A549 (cell line): ENCODE measurements at regions not wholly inside any gene's neighbourhood (a gene's known extent, or its start where the extent isn't known, plus 50 kb on each side); places are given as distances from the start of the nearest gene placed in this dataset.

Experiments used
- ATAC-seq, 2 experiments: fragments of 200-7000 bp in 1 of 2; fragments of >200 bp in 1 of 2; cut with Nextera tagmentation in 1 of 2; cut with Tn5 transposase in 1 of 2; 3 replicates each; pipeline versions ENCODE4 v1.8.0 to v1.9.1; 2018 to 2020; ENCODE audit warnings: mild to moderate bottlenecking in 1 of 2, moderate library complexity in 1 of 2
- CTCF ChIA-PET: fragments of 300-600 bp; sonication (Branson Sonifier 250); formaldehyde crosslinking; extraction: SDS; loops from one replicate; lab custom pipeline; 2021; ENCODE audit warnings: antibody characterized with exemption, inconsistent platforms; lab: Yijun Ruan, JAX
- POLR2A ChIA-PET: fragments of 350-600 bp; formaldehyde crosslinking; extraction: SDS; loops from one replicate; lab custom pipeline; 2021; ENCODE audit warnings: antibody characterized with exemption, inconsistent platforms; lab: Yijun Ruan, JAX
- DNase-seq, 2 experiments: peaks; one replicate each; pipeline versions ENCODE4 v3.0.0 to v3.0.0-alpha.2; 2011 to 2016; ENCODE audit warnings: low read depth in 1 of 2, low spot score in 1 of 2
- FAIRE-seq: peaks from 2 replicates; lab custom pipeline; 2011; peaks lifted over from hg19 to GRCh38; lab: Jason Lieb, UNC
- H3K27ac ChIP-seq, 2 experiments: fragments of >200 bp; sonication (Bioruptor Twin); formaldehyde crosslinking; 3 replicates each; pipeline ENCODE4 v1.5.1; 2016 to 2017
- H3K4me1 ChIP-seq: fragments of >200 bp; sonication (Bioruptor Twin); formaldehyde crosslinking; 3 replicates; pipeline ENCODE4 v1.6.1; 2016
- H3K4me2 ChIP-seq: fragments of >200 bp; sonication (Bioruptor Twin); formaldehyde crosslinking; 3 replicates; pipeline ENCODE4 v1.6.1; 2016
- H3K4me3 ChIP-seq: fragments of >200 bp; sonication (Bioruptor Twin); formaldehyde crosslinking; 3 replicates; pipeline ENCODE4 v1.5.1; 2016
- H3K9me3 ChIP-seq: fragments of >200 bp; sonication (Bioruptor Twin); formaldehyde crosslinking; 3 replicates; pipeline ENCODE4 v1.6.1; 2016
- ATOH8 ChIP-seq: fragments of 250-450 bp; sonication (Bioruptor Pico); IDR thresholded peaks from 2 replicates; pipeline ENCODE4 v1.5.0; 2020; ENCODE audit warnings: low read depth, mild to moderate bottlenecking, moderate library complexity
- CEBPB ChIP-seq, 2 experiments: fragments of >200 bp in 1 of 2; sonication (Bioruptor Twin) in 1 of 2; formaldehyde crosslinking in 1 of 2; IDR thresholded peaks; 2 replicates each; pipeline ENCODE4 v1.6.1; 2012 to 2016
- EHF ChIP-seq: fragments of 250-450 bp; sonication (Bioruptor Pico); IDR thresholded peaks from 2 replicates; pipeline ENCODE4 v1.5.0; 2020; ENCODE audit warnings: mild to moderate bottlenecking
- EP300 ChIP-seq, 2 experiments: fragments of >200 bp; sonication (Bioruptor Twin); formaldehyde crosslinking; IDR thresholded peaks; 2 replicates in 1 of 2; 3 replicates in 1 of 2; pipeline ENCODE4 v1.6.1; 2016 to 2017
- ESRRA ChIP-seq: fragments of 150-350 bp; IDR thresholded peaks from 2 replicates; pipeline ENCODE4 v1.6.1; 2014; ENCODE audit warnings: mild to moderate bottlenecking, low read length, borderline replicate concordance
- FOSB ChIP-seq: fragments of 250-450 bp; sonication (Bioruptor Pico); IDR thresholded peaks from 2 replicates; pipeline ENCODE4 v1.5.0; 2020; ENCODE audit warnings: mild to moderate bottlenecking, moderate library complexity
- FOXS1 ChIP-seq: fragments of 250-450 bp; sonication (Bioruptor Pico); IDR thresholded peaks from 2 replicates; pipeline ENCODE4 v1.5.0; 2020; ENCODE audit warnings: mild to moderate bottlenecking, moderate library complexity
- GATA3 ChIP-seq: IDR thresholded peaks from 2 replicates; pipeline ENCODE4 v1.6.1; 2012; ENCODE audit warnings: borderline replicate concordance
- HDAC2 ChIP-seq: fragments of 200-600 bp; sonication (generic); IDR thresholded peaks from 2 replicates; pipeline ENCODE4 v1.6.1; 2016
- HMGXB4 ChIP-seq: fragments of 250-450 bp; sonication (Bioruptor Pico); IDR thresholded peaks from 2 replicates; pipeline ENCODE4 v1.5.0; 2021; ENCODE audit warnings: mild to moderate bottlenecking, moderate library complexity, borderline replicate concordance
- JUN ChIP-seq, 2 experiments: fragments of >200 bp; sonication (Bioruptor Twin); formaldehyde crosslinking; IDR thresholded peaks; 2 replicates in 1 of 2; 3 replicates in 1 of 2; pipeline ENCODE4 v1.6.1; 2016 to 2017
- JUNB ChIP-seq: fragments of >200 bp; sonication (Bioruptor Twin); formaldehyde crosslinking; IDR thresholded peaks from 2 replicates; pipeline ENCODE4 v1.6.1; 2016
- NPAS2 ChIP-seq: fragments of 250-450 bp; sonication (Bioruptor Pico); IDR thresholded peaks from 2 replicates; pipeline ENCODE4 v1.8.0; 2022; ENCODE audit warnings: mild to moderate bottlenecking, moderate library complexity, borderline replicate concordance
- NR3C1 ChIP-seq: fragments of >200 bp; sonication (Bioruptor Twin); formaldehyde crosslinking; IDR thresholded peaks from 3 replicates; pipeline ENCODE4 v1.6.1; 2017
- POLR2A ChIP-seq: IDR thresholded peaks from 2 replicates; pipeline ENCODE4 v1.6.1; 2012; ENCODE audit warnings: mild to moderate bottlenecking, low read length
- POLR2AphosphoS2 ChIP-seq: conservative IDR thresholded peaks from 2 replicates; pipeline ENCODE4 v1.6.1; 2012; ENCODE audit warnings: low read length, improper control_type of control experiment, inconsistent platforms
- RARB ChIP-seq: fragments of 250-450 bp; sonication (Bioruptor Pico); IDR thresholded peaks from 2 replicates; pipeline ENCODE4 v1.8.0; 2021; ENCODE audit warnings: mild to moderate bottlenecking, moderate library complexity
- RNF2 ChIP-seq: fragments of 200-600 bp; sonication (generic); IDR thresholded peaks from 2 replicates; pipeline ENCODE4 v1.6.1; 2016; ENCODE audit warnings: low read depth, mild to moderate bottlenecking, antibody characterized with exemption, moderate library complexity, borderline replicate concordance
- SREBF2 ChIP-seq: fragments of 450-650 bp; IDR thresholded peaks from 2 replicates; pipeline ENCODE4 v1.6.1; 2014; ENCODE audit warnings: mild to moderate bottlenecking, moderate library complexity
- TFCP2L1 ChIP-seq: fragments of 250-450 bp; sonication (Bioruptor Pico); IDR thresholded peaks from 2 replicates; pipeline ENCODE4 v1.5.0; 2021; ENCODE audit warnings: mild to moderate bottlenecking
- TP53 ChIP-seq: fragments of 250-450 bp; sonication (Bioruptor Pico); IDR thresholded peaks from 2 replicates; pipeline ENCODE4 v1.5.0; 2021; ENCODE audit warnings: mild to moderate bottlenecking, moderate library complexity
- ZC3H11A ChIP-seq: fragments of 450-650 bp; IDR thresholded peaks from 2 replicates; pipeline ENCODE4 v1.6.1; 2014; ENCODE audit warnings: antibody characterized with exemption, mild to moderate bottlenecking
- ZSCAN20 ChIP-seq: fragments of 250-450 bp; sonication (Bioruptor Pico); IDR thresholded peaks from 2 replicates; pipeline ENCODE4 v1.8.0; 2022; ENCODE audit warnings: mild to moderate bottlenecking, moderate library complexity
- WGBS: methylation state at CpG from one replicate; pipeline ENCODE4 v1.1.6; 2017; ENCODE audit errors: missing lambda C conversion rate; 5-methylcytosine and 5-hydroxymethylcytosine counted together
- TF ChIP-seq, protein P1 (sequence below): IDR thresholded peaks from 2 replicates; pipeline ENCODE4 v1.6.1; 2012
- TF ChIP-seq, protein P2 (sequence below): fragments of 200-600 bp; sonication (generic); IDR thresholded peaks from 2 replicates; pipeline ENCODE4 v1.6.1; 2016; ENCODE audit warnings: antibody characterized with exemption, mild to moderate bottlenecking, moderate library complexity

DNA sequence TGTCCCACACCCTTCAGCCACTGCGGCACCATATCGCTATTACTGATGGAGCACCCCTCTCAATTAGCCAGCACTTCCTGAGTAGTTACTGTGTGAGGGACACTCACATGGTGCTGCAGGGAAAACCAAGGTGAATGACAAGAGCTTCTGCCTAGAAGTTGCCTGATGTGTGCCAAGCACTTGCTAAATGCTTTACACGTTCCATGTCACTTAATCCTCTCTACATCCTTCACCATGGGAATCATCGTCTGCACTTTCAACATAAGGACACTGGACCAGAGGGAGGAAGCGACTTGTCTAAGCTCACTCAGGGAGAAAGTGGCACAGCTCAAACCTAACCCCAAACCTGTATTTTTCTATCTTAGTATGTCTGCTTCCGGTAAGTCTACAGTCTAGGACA lies 344.8 kb downstream of the SIPA1L2 start:
- H3K4me2 ChIP-seq: no peak overlapping the region
- no peak overlapping the region; a peak in 1 of 6 replicates for H3K27ac ChIP-seq
- ChIA-PET CTCF (interaction anchor here (0.6 to 2.4 kb wide), 4 partner anchors 12 to 398 kb away, joined by 3 to 7 read pairs (median 4); no protein-coding TSS in a partner anchor), POLR2A (no interaction called here)
- DNase-seq: no peak
- WGBS: 83% methylated on average over 6 of the region's 6 CpGs
- peaks cover 12% of the 10 kb centered on the region; the same call in 2 of the 3 replicates for H3K4me1 ChIP-seq
- FAIRE-seq: no peak
- H3K9me3 ChIP-seq: no peaks in the 10 kb centered on the region
- TF ChIP-seq NR3C1 (no peak), RARB (CRISPR knock-in tag) (no peak), FOXS1 (CRISPR knock-in tag) (no peak), RNF2 (no peak), ATOH8 (CRISPR knock-in tag) (no peak), SREBF2 (no peak), JUN (IDR thresholded peaks at IDR 0.05) (no peak), TP53 (CRISPR knock-in tag) (no peak), NPAS2 (CRISPR knock-in tag) (no peak), ESRRA (no peak), JUNB (no peak), TFCP2L1 (no peak)
- no peak for ATAC-seq
- no peak overlapping the region for H3K4me3 ChIP-seq

DNA sequence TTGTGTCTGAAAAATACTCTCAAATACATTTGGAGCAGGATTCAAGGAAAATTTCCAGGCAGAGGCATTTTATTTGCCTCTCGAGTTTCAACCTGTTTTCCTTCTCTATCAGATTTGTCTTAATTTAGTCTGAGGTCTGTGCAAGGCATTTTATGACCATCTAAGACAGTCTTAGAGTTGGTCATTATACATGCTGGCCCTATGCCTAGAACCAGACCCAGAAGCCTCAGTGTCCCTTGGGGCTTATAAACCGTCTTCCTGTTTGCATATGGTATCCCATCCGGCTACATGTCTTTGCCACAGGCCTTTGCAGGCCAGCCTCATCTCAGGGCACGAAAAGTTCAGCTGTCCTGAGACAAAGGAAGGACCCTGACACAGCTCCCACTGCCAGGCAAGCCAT lies 346.1 kb downstream of the SIPA1L2 start:
- DNase-seq (no peak), ATAC-seq (no peak)
- POLR2A ChIA-PET: no interaction called here
- no peak overlapping the region for H3K4me2 ChIP-seq
- peaks cover 12% of the 10 kb centered on the region; the same call in 2 of the 3 replicates for H3K4me1 ChIP-seq
- CTCF ChIA-PET: interaction anchor here (2.4 kb wide), 1 partner anchor 13 kb away, joined by 7 read pairs; no protein-coding TSS in a partner anchor
- TF ChIP-seq ATOH8 (CRISPR knock-in tag) (no peak), CEBPB (IDR thresholded peaks at IDR 0.05) (no peak), EHF (CRISPR knock-in tag) (no peak), GATA3 (no peak), TFCP2L1 (no peak), JUNB (no peak), ZSCAN20 (CRISPR knock-in tag) (no peak), POLR2AphosphoS2 (no peak), ZC3H11A (no peak), HMGXB4 (no peak), FOSB (CRISPR knock-in tag) (no peak), POLR2A (no peak), HDAC2 (no peak), EP300 (IDR thresholded peaks at IDR 0.05) (no peak), RARB (CRISPR knock-in tag) (no peak), TP53 (CRISPR knock-in tag) (no peak)
- TF ChIP-seq, protein P1, sequence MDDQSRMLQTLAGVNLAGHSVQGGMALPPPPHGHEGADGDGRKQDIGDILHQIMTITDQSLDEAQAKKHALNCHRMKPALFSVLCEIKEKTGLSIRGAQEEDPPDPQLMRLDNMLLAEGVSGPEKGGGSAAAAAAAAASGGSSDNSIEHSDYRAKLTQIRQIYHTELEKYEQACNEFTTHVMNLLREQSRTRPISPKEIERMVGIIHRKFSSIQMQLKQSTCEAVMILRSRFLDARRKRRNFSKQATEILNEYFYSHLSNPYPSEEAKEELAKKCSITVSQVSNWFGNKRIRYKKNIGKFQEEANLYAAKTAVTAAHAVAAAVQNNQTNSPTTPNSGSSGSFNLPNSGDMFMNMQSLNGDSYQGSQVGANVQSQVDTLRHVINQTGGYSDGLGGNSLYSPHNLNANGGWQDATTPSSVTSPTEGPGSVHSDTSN: no peak
- TF ChIP-seq, protein P2, sequence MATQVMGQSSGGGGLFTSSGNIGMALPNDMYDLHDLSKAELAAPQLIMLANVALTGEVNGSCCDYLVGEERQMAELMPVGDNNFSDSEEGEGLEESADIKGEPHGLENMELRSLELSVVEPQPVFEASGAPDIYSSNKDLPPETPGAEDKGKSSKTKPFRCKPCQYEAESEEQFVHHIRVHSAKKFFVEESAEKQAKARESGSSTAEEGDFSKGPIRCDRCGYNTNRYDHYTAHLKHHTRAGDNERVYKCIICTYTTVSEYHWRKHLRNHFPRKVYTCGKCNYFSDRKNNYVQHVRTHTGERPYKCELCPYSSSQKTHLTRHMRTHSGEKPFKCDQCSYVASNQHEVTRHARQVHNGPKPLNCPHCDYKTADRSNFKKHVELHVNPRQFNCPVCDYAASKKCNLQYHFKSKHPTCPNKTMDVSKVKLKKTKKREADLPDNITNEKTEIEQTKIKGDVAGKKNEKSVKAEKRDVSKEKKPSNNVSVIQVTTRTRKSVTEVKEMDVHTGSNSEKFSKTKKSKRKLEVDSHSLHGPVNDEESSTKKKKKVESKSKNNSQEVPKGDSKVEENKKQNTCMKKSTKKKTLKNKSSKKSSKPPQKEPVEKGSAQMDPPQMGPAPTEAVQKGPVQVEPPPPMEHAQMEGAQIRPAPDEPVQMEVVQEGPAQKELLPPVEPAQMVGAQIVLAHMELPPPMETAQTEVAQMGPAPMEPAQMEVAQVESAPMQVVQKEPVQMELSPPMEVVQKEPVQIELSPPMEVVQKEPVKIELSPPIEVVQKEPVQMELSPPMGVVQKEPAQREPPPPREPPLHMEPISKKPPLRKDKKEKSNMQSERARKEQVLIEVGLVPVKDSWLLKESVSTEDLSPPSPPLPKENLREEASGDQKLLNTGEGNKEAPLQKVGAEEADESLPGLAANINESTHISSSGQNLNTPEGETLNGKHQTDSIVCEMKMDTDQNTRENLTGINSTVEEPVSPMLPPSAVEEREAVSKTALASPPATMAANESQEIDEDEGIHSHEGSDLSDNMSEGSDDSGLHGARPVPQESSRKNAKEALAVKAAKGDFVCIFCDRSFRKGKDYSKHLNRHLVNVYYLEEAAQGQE: no peak
- TF ChIP-seq, all 56 proteins: peak for 0
- no peak for FAIRE-seq
- H3K9me3 ChIP-seq: no peaks in the 10 kb centered on the region
- H3K27ac ChIP-seq: no peak overlapping the region
- 58% methylated on average over 4 of the region's 4 CpGs for WGBS
- H3K4me3 ChIP-seq: no peak overlapping the region
